Stimulated activated CD4-positive, alpha-beta T cell treated with anti-CD3 and anti-CD28 coated beads, Interleukin-1b, Interleukin-23, amount 100 ng/mL, for 48 hours (primary cell): ENCODE measurements at regions not wholly inside any gene's neighbourhood (a gene's known extent, or its start where the extent isn't known, plus 50 kb on each side); places are given as distances from the start of the nearest gene placed in this dataset.
"Not testable (repeated sequence)": the region's sequence is repeated elsewhere in the genome, so short reads cannot be mapped to it uniquely, and the experiment has no call there.

Experiments
- DNase-seq: peaks from one replicate; pipeline ENCODE4 v3.0.0-alpha.2; 2020

GRCh38 chrX:122835886-122836285 is 348.2 kb upstream of the GRIA3 start:
- DNase-seq: no peak

GRCh38 chrX:122850326-122850725 is 333.8 kb upstream of the GRIA3 start:
- no peak for DNase-seq

GRCh38 chrX:122856205-122856604 is 327.9 kb upstream of the GRIA3 start:
- DNase-seq: no peak

DNA sequence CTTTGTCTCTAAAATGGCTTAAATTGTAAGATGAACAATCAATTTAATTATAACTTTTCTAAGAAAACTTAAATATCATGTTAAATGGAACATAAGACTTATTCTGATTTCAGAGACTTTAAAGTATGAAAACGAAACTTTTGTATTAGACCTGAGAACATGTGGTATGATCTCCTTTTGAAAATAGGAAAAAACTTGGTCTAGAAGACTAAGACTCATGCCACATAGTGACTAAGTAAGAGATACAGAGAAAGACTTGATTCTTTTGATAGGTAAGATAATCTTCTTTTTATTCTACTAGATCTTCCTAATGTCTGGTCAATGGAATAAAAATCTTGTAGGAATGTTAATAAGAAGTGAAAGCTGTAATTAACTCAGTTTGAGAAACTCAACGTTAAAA is 326.3 kb upstream of the GRIA3 start:
- no peak for DNase-seq

- DNase-seq: no peak
Measured at GRCh38 chrX:122863067-122863466, 321.0 kb upstream of the GRIA3 start.

- DNase-seq: no peak
Measured at GRCh38 chrX:122866532-122866931, 317.5 kb upstream of the GRIA3 start.

- no peak for DNase-seq
Measured at GRCh38 chrX:122868631-122869030, 315.4 kb upstream of the GRIA3 start.

DNA sequence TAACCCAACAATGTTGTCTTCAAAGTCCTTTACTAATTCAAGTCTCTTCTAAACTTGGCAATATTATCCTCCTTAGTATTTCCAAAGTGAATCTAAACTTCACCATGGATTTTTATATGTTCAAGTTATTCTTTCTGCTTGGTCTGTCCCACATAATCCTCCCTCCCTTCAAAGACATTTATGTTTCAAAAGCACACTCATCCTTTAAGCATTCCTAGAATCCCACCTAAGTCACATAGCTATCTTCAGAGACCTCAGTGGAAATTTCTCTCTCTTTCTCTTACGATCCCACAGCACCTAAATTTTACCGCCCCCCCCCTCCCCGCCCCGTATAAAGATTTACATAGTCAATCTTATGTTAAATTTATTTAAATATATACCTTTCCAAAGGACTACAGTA is 314.9 kb upstream of the GRIA3 start:
- no peak for DNase-seq

- DNase-seq: no peak
Measured at GRCh38 chrX:122878269-122878668, 305.8 kb upstream of the GRIA3 start.

GRCh38 chrX:122880952-122881351 is 303.1 kb upstream of the GRIA3 start:
- DNase-seq: no peak

GRCh38 chrX:122890729-122891128 is 293.3 kb upstream of the GRIA3 start:
- DNase-seq: no peak

- DNase-seq: no peak
Measured at GRCh38 chrX:122906726-122907125, 277.4 kb upstream of the GRIA3 start.

DNA sequence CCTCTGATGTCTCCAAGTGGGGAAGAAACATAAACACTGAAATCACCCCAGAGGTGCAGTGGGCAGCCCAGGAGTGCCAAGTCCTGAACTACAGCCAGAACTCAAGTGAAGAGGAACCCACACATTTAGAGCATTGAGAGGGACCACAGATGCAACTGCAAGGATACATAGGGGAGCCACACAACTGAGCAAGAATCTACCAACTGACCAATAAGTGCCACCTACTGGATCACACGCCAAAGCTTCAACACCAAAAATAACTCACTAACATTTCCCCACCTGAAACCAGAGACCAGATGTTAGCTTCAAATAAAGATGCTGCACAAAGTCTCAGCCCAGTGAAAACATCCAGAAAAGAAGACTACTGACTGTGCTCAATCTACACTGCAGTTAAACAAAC is 276.7 kb upstream of the GRIA3 start:
- DNase-seq: no peak

DNA sequence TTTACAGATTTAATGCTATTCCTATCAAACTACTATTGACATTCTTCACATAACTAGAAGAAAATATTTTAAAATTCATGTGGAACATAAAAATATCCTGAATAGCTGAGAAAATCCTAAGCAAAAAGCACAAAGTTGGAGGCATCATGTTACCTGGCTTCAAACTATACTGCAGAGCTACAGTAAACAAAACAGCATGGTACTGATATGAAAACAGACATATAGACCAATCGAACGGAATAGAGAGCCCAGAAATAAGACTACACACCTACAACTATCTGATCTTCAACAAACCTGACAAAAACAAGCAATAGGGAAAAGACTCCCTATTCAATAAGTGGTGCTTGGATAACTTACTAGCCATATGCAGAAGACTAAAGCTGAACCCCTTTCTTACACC is 273.4 kb upstream of the GRIA3 start:
- no peak for DNase-seq

DNA sequence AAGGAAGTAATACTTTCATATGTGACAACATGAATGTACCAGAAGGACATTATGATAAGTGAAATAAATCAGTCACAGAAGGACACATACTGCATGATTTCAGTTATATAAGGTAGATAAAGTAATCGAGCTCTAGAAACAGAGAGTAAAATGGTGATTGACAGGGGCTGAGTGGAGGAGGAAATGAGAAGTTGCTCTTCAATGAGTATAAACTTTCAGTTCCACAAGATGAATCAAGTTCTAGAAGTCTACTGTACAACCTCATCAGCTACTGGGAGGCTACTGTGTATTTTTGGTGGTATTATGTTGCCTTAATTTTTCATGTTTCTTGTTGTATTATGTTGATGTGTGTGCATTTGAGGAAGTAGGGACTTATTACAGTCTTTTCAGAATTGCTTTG is 270.9 kb upstream of the GRIA3 start:
- no peak for DNase-seq

DNA sequence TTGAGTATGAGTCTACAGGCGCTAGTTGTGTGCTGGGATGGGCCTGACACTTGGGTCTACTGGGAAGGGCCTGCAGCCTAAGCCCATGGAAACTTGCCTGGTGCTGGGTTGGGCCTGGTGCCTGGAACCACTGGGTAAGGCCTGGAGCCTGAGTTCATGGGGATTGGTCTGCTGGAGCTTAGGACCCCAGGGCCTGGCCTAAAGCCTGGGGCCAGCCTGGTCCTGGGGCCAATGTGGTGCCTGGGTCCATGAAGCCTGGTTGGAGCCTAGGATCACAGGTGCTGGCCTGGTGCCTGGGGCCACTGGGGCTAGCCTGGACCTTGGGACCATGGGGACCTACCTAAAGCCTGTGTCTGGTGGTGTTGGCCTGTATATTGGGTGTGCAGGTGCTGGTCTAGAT is 270.3 kb upstream of the GRIA3 start:
- DNase-seq: no peak

- DNase-seq: no peak
Measured at GRCh38 chrX:122914256-122914655, 269.8 kb upstream of the GRIA3 start.

DNA sequence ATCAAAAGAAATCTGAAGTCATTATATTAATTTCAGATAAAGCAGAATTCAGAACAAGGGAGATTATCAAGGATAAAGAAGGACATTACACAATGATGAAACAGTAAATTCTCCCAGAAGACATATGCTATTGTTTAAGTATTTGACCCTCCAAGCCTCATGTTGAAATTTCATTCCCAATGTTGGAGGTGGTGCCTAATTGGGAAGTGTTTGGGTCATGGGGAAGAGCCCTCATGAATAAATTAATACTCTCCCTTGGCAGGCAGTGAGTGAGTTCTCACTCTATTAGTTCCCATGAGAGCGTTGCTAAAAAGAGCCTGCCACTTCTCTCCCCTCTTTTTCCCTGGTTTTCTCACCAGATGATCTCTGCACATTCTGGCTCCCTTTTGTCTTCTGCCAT is 249.9 kb upstream of the GRIA3 start:
- no peak for DNase-seq

DNA sequence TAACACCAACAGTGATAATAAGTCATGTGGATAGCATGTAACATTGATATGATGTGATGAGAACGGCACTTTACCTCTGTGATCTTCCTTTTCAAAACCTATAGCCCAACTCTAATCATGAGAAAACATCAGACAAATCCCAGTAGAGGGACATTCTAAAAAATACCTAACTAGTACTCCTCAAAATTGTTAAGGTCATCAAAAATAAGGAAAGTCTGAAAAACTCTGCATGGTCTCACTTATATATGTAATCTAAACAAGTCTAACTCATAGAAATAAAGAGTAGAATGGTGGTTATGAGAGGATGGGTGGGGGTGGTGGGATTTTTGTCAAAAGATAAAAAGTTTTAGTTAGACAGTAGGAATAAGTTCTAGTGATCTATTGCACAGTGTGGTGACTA is 243.9 kb upstream of the GRIA3 start:
- no peak for DNase-seq

DNA sequence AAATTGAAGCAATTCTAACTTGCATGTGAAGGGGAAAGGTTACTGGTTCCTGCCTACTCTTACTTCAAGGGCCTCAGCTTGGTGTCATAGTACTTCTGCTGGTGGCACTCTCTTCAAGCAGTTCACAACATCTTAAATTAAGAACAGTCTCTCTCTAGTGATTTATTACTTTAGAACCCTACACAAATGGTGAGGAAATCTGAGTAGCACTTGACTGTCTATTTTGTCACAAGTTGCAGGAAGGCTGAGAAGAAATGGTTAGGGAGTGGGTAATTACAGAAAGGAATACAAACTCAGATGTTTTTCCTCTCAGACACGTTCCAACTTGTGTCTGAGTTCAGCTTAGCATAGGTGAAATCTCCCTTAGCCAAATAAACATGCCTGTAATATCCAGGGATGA is 242.3 kb upstream of the GRIA3 start:
- DNase-seq: no peak

GRCh38 chrX:122943918-122944317 is 240.2 kb upstream of the GRIA3 start:
- no peak for DNase-seq

GRCh38 chrX:122945328-122945727 is 238.8 kb upstream of the GRIA3 start:
- DNase-seq: no peak

GRCh38 chrX:122972604-122973003 is 211.5 kb upstream of the GRIA3 start:
- DNase-seq: no peak

GRCh38 chrX:122982521-122982920 is 201.6 kb upstream of the GRIA3 start:
- DNase-seq: no peak

GRCh38 chrX:123002844-123003243 is 181.2 kb upstream of the GRIA3 start:
- DNase-seq: not testable (repeated sequence)

GRCh38 chrX:123013141-123013540 is 170.9 kb upstream of the GRIA3 start:
- no peak for DNase-seq
